ENCODE measurements at regions not wholly inside any gene's neighbourhood (a gene's known extent, or its start where the extent isn't known, plus 50 kb on each side); places are given as distances from the start of the nearest gene placed in this dataset.

- TF ChIP-seq CTCF (IDR thresholded peaks at IDR 0.05): no peak
- TF ChIP-seq POLR2AphosphoS5 (IDR thresholded peaks at IDR 0.05; ENCODE audit: low read depth, low read length): no peak
Observed at GRCh38 chr22:46076651-46077339, 73.5 kb upstream of the PPARA start.

Measured in Panc1 (cell line).